Liver (tissue), 8 donors: ENCODE measurements at regions not wholly inside any gene's neighbourhood (a gene's known extent, or its start where the extent isn't known, plus 50 kb on each side); places are given as distances from the start of the nearest gene placed in this dataset.

ENCODE experiments used
- DNase-seq: peaks from one replicate; pipeline ENCODE4 v3.0.0-alpha.2; 2017; ENCODE audit warnings: low spot score
- H3K27ac ChIP-seq, 2 donors: one replicate each; pipeline ENCODE4 v1.7.0; 2013; ENCODE audit warnings: inconsistent platforms in 2 of 2, low read length in 2 of 2, control low read depth in 1 of 2, low read depth in 1 of 2, mild to moderate bottlenecking in 1 of 2
- H3K27me3 ChIP-seq, 4 donors: one replicate each; pipeline versions ENCODE4 v1.6.1 to v1.7.0; 2013; ENCODE audit warnings: low read length in 3 of 4, inconsistent platforms in 1 of 4, mild to moderate bottlenecking in 1 of 4, moderate library complexity in 1 of 4; ENCODE audit not compliant: control insufficient read depth in 4 of 4, insufficient read depth in 4 of 4
- H3K36me3 ChIP-seq, 4 donors: one replicate each; pipeline versions ENCODE4 v1.6.1 to v1.7.0; 2013; ENCODE audit warnings: low read length in 3 of 4, mild to moderate bottlenecking in 3 of 4, low read depth in 1 of 4, moderate library complexity in 1 of 4; ENCODE audit not compliant: control insufficient read depth in 4 of 4, insufficient read depth in 3 of 4
- H3K4me1 ChIP-seq, 4 donors: one replicate each; pipeline versions ENCODE4 v1.6.1 to v1.7.0; 2013; ENCODE audit warnings: low read length in 3 of 4, mild to moderate bottlenecking in 3 of 4, moderate library complexity in 1 of 4; ENCODE audit not compliant: control insufficient read depth in 4 of 4, insufficient read depth in 4 of 4
- H3K4me3 ChIP-seq, 3 donors: one replicate each; pipeline versions ENCODE4 v1.6.1 to v1.7.0; 2013; ENCODE audit warnings: low read length in 3 of 3, control low read depth in 1 of 3, low read depth in 1 of 3, mild to moderate bottlenecking in 1 of 3
- H3K9ac ChIP-seq, 2 donors: one replicate each; pipeline ENCODE4 v1.7.0; 2013; ENCODE audit warnings: low read length in 2 of 2, mild to moderate bottlenecking in 2 of 2, moderate library complexity in 2 of 2, control low read depth in 1 of 2, low read depth in 1 of 2
- H3K9me3 ChIP-seq, 4 donors: one replicate each; pipeline versions ENCODE4 v1.6.1 to v1.7.0; 2013; ENCODE audit warnings: low read length in 3 of 4; ENCODE audit not compliant: control insufficient read depth in 4 of 4
- EGR1 ChIP-seq, 2 donors: IDR thresholded peaks; 2 replicates each; pipeline ENCODE4 v1.6.1; 2016 to 2018; ENCODE audit warnings: antibody characterized with exemption in 2 of 2, low read depth in 2 of 2
- FOXA1 ChIP-seq: IDR thresholded peaks from 2 replicates; pipeline ENCODE4 v1.6.1; 2016; ENCODE audit warnings: antibody characterized with exemption
- FOXA2 ChIP-seq: IDR thresholded peaks from 2 replicates; pipeline ENCODE4 v1.6.1; 2016; ENCODE audit warnings: antibody characterized with exemption
- GABPA ChIP-seq, 2 donors: IDR thresholded peaks in 1 of 2; conservative IDR thresholded peaks in 1 of 2; 2 replicates each; pipeline ENCODE4 v1.6.1; 2016; ENCODE audit warnings: antibody characterized with exemption in 2 of 2, mild to moderate bottlenecking in 1 of 2, moderate library complexity in 1 of 2
- HNF4A ChIP-seq, 2 donors: conservative IDR thresholded peaks; 2 replicates each; pipeline ENCODE4 v1.6.1; 2016; ENCODE audit warnings: antibody characterized with exemption in 2 of 2, mild to moderate bottlenecking in 2 of 2
- HNF4G ChIP-seq: IDR thresholded peaks from 2 replicates; pipeline ENCODE4 v1.6.1; 2016; ENCODE audit warnings: antibody characterized with exemption
- JUND ChIP-seq, 2 donors: IDR thresholded peaks; 2 replicates each; pipeline ENCODE4 v1.6.1; 2016; ENCODE audit warnings: antibody characterized with exemption in 2 of 2
- RAD21 ChIP-seq, 2 donors: IDR thresholded peaks; 2 replicates each; pipeline ENCODE4 v1.6.1; 2016; ENCODE audit warnings: antibody characterized with exemption in 2 of 2, mild to moderate bottlenecking in 2 of 2
- YY1 ChIP-seq: IDR thresholded peaks from 2 replicates; pipeline ENCODE4 v1.6.1; 2016; ENCODE audit warnings: antibody characterized with exemption, mild to moderate bottlenecking
- WGBS: extraction: QIAGEN DNeasy Blood & Tissue Kit; methylation state at CpG from one replicate; pipeline ENCODE4 v1.1.7; 2013; 5-methylcytosine and 5-hydroxymethylcytosine counted together
- TF ChIP-seq, protein P1 (sequence below): IDR thresholded peaks from 2 replicates; pipeline ENCODE4 v1.6.1; 2016; ENCODE audit warnings: antibody characterized with exemption
- TF ChIP-seq, protein P2 (sequence below): IDR thresholded peaks from 2 replicates; pipeline ENCODE4 v1.6.1; 2016; ENCODE audit warnings: antibody characterized with exemption
- TF ChIP-seq, protein P3 (sequence below): IDR thresholded peaks from 2 replicates; pipeline ENCODE4 v1.6.1; 2016; ENCODE audit warnings: antibody characterized with exemption
- TF ChIP-seq, protein P4 (sequence below): fragments of 150-350 bp; IDR thresholded peaks from 2 replicates; pipeline ENCODE4 v1.5.1; 2017; ENCODE audit warnings: improper control_type of control experiment, low read depth, low read length; ENCODE audit not compliant: missing input control
- TF ChIP-seq, protein P5 (sequence below): IDR thresholded peaks from 2 replicates; pipeline ENCODE4 v1.6.1; 2016; ENCODE audit warnings: antibody characterized with exemption, mild to moderate bottlenecking
- donor health status: healthy.
- donor health status: healthy.
- donor health status: healthy.
- donor health status: healthy.
- donor health status: healthy.

DNA sequence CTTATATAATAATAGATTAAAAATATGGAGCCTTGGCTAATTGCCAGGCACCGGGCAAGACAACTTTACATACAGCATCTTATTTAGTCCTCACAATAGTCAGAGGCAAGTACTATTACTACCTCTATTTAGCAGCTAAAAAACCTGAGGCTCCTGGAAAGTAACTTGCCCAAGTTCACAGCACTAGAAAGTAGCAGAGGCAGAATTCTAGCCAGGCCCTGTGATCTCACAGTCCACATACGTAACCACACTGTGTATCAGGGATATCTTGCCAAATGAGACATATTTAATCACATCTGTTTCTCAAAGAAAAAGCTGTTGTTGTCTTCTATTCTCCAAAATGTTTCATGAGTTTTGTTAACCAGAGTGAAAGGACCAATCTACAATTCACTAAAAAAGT, 378.5 kb downstream of the PLPP3 start:
- no peak for DNase-seq
- Histone ChIP-seq H3K9ac (no peak overlapping the region), H3K9me3 (no peaks in the 10 kb centered on the region), H3K4me1 (no peaks in the 10 kb centered on the region), H3K4me3 (no peak overlapping the region), H3K27me3 (no peaks in the 10 kb centered on the region), H3K27ac (no peak overlapping the region), H3K36me3 (no peaks in the 10 kb centered on the region)
- WGBS, result 95% methylated on average over 2 of the region's 2 CpGs
- no peak for TF ChIP-seq JUND (IDR thresholded peaks at IDR 0.05)
- no peak for TF ChIP-seq HNF4G
- TF ChIP-seq, protein P1, sequence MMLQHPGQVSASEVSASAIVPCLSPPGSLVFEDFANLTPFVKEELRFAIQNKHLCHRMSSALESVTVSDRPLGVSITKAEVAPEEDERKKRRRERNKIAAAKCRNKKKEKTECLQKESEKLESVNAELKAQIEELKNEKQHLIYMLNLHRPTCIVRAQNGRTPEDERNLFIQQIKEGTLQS, result no peak
- TF ChIP-seq, protein P2, sequence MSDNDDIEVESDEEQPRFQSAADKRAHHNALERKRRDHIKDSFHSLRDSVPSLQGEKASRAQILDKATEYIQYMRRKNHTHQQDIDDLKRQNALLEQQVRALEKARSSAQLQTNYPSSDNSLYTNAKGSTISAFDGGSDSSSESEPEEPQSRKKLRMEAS, result no peak
- TF ChIP-seq, protein P3, sequence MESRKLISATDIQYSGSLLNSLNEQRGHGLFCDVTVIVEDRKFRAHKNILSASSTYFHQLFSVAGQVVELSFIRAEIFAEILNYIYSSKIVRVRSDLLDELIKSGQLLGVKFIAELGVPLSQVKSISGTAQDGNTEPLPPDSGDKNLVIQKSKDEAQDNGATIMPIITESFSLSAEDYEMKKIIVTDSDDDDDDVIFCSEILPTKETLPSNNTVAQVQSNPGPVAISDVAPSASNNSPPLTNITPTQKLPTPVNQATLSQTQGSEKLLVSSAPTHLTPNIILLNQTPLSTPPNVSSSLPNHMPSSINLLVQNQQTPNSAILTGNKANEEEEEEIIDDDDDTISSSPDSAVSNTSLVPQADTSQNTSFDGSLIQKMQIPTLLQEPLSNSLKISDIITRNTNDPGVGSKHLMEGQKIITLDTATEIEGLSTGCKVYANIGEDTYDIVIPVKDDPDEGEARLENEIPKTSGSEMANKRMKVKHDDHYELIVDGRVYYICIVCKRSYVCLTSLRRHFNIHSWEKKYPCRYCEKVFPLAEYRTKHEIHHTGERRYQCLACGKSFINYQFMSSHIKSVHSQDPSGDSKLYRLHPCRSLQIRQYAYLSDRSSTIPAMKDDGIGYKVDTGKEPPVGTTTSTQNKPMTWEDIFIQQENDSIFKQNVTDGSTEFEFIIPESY, result no peak
- no peak for TF ChIP-seq HNF4A (conservative IDR thresholded peaks at IDR 0.05)
- TF ChIP-seq, protein P4, sequence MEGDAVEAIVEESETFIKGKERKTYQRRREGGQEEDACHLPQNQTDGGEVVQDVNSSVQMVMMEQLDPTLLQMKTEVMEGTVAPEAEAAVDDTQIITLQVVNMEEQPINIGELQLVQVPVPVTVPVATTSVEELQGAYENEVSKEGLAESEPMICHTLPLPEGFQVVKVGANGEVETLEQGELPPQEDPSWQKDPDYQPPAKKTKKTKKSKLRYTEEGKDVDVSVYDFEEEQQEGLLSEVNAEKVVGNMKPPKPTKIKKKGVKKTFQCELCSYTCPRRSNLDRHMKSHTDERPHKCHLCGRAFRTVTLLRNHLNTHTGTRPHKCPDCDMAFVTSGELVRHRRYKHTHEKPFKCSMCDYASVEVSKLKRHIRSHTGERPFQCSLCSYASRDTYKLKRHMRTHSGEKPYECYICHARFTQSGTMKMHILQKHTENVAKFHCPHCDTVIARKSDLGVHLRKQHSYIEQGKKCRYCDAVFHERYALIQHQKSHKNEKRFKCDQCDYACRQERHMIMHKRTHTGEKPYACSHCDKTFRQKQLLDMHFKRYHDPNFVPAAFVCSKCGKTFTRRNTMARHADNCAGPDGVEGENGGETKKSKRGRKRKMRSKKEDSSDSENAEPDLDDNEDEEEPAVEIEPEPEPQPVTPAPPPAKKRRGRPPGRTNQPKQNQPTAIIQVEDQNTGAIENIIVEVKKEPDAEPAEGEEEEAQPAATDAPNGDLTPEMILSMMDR, result no peak
- TF ChIP-seq RAD21 (IDR thresholded peaks at IDR 0.05), result no peak
- TF ChIP-seq FOXA1, result no peak
- TF ChIP-seq GABPA (IDR thresholded peaks at IDR 0.05 in 1 of 2, conservative IDR thresholded peaks at IDR 0.05 in 1 of 2), result no peak
- no peak for TF ChIP-seq EGR1 (IDR thresholded peaks at IDR 0.05; ENCODE audit: low read depth in 2 of 2)
- no peak for TF ChIP-seq YY1

DNA sequence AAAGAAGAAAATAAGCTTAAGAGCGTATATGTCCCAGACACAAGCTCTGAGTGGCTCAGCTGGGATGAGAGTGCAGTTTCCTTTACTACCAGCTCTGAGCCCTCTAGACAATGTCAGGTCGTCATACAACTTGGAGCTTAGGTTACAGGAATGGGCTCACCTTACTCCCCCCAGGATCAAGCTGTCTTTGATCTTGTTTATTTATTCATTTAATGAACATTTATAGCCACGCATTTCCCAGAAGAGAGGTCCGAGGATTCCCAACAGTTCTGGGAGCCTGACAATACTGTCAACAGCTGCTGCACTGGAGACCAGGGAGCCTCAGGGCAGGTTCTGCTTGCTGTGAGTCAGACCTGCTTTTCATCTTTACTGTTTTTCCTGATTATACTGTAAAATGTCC, 378.9 kb downstream of the PLPP3 start:
- Histone ChIP-seq H3K9me3 (no peaks in the 10 kb centered on the region), H3K27me3 (no peaks in the 10 kb centered on the region), H3K4me3 (no peak overlapping the region), H3K36me3 (no peaks in the 10 kb centered on the region), H3K9ac (no peak overlapping the region), H3K4me1 (no peaks in the 10 kb centered on the region), H3K27ac (no peak overlapping the region)
- no peak for DNase-seq
- 92% methylated on average over 4 of the region's 4 CpGs for WGBS
- TF ChIP-seq, protein P5, sequence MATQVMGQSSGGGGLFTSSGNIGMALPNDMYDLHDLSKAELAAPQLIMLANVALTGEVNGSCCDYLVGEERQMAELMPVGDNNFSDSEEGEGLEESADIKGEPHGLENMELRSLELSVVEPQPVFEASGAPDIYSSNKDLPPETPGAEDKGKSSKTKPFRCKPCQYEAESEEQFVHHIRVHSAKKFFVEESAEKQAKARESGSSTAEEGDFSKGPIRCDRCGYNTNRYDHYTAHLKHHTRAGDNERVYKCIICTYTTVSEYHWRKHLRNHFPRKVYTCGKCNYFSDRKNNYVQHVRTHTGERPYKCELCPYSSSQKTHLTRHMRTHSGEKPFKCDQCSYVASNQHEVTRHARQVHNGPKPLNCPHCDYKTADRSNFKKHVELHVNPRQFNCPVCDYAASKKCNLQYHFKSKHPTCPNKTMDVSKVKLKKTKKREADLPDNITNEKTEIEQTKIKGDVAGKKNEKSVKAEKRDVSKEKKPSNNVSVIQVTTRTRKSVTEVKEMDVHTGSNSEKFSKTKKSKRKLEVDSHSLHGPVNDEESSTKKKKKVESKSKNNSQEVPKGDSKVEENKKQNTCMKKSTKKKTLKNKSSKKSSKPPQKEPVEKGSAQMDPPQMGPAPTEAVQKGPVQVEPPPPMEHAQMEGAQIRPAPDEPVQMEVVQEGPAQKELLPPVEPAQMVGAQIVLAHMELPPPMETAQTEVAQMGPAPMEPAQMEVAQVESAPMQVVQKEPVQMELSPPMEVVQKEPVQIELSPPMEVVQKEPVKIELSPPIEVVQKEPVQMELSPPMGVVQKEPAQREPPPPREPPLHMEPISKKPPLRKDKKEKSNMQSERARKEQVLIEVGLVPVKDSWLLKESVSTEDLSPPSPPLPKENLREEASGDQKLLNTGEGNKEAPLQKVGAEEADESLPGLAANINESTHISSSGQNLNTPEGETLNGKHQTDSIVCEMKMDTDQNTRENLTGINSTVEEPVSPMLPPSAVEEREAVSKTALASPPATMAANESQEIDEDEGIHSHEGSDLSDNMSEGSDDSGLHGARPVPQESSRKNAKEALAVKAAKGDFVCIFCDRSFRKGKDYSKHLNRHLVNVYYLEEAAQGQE, result no peak
- no peak for TF ChIP-seq FOXA2
- no peak for TF ChIP-seq EGR1 (IDR thresholded peaks at IDR 0.05; ENCODE audit: low read depth in 2 of 2)
